Fibroblast of lung (primary cell): ENCODE measurements at regions not wholly inside any gene's neighbourhood (a gene's known extent, or its start where the extent isn't known, plus 50 kb on each side); places are given as distances from the start of the nearest gene placed in this dataset.

Experiments
- CTCF ChIP-seq, 2 donors: IDR thresholded peaks in 1 of 2; conservative IDR thresholded peaks in 1 of 2; 1 replicate in 1 of 2; 2 replicates in 1 of 2; pipeline ENCODE4 v1.5.1; 2011 to 2012; ENCODE audit warnings: low read length in 2 of 2, control low read depth in 1 of 2, inconsistent platforms in 1 of 2, low read depth in 1 of 2, mild to moderate bottlenecking in 1 of 2
- EZH2 ChIP-seq: IDR thresholded peaks from 2 replicates; pipeline ENCODE4 v1.5.1; 2012; ENCODE audit warnings: low read length, control low read depth, mild to moderate bottlenecking; ENCODE audit errors: missing control alignments

- TF ChIP-seq CTCF (conservative IDR thresholded peaks at IDR 0.05 in 1 of 2, IDR thresholded peaks at IDR 0.05 in 1 of 2; ENCODE audit: low read depth in 1 of 2, low read length in 2 of 2) (peak in 1 of 2 donors; percentile 39), EZH2 (no peak)
These were observed 81.7 kb downstream of the WNT5A start for GRCh38 chr3:55405436-55405835.
